Bronchial epithelial cell (primary cell): ENCODE measurements at regions not wholly inside any gene's neighbourhood (a gene's known extent, or its start where the extent isn't known, plus 50 kb on each side); places are given as distances from the start of the nearest gene placed in this dataset.
"Not testable (repeated sequence)": the region's sequence is repeated elsewhere in the genome, so short reads cannot be mapped to it uniquely, and the experiment has no call there.

Source experiments
- DNase-seq: peaks from one replicate; pipeline ENCODE4 v3.0.0-alpha.2; 2010; ENCODE audit warnings: low read depth
- FAIRE-seq: peaks from 2 replicates; lab custom pipeline; 2011; peaks lifted over from hg19 to GRCh38; lab: Jason Lieb, UNC
- H3K27me3 ChIP-seq: 2 replicates; pipeline ENCODE4 v1.5.1; 2011; ENCODE audit warnings: low read length; ENCODE audit not compliant: control insufficient read depth, insufficient read depth
- H3K36me3 ChIP-seq: 2 replicates; pipeline ENCODE4 v1.5.1; 2011; ENCODE audit warnings: low read length; ENCODE audit not compliant: control insufficient read depth, insufficient read depth
- H3K4me3 ChIP-seq: 2 replicates; pipeline ENCODE4 v1.5.1; 2011; ENCODE audit warnings: mild to moderate bottlenecking, low read depth, low read length, control low read depth
- TF ChIP-seq, protein P1 (sequence below): IDR thresholded peaks from 2 replicates; pipeline ENCODE4 v1.5.1; 2011; ENCODE audit warnings: mild to moderate bottlenecking, moderate library complexity, low read length, control low read depth, inconsistent platforms; ENCODE audit not compliant: insufficient read depth, severe bottlenecking

DNA sequence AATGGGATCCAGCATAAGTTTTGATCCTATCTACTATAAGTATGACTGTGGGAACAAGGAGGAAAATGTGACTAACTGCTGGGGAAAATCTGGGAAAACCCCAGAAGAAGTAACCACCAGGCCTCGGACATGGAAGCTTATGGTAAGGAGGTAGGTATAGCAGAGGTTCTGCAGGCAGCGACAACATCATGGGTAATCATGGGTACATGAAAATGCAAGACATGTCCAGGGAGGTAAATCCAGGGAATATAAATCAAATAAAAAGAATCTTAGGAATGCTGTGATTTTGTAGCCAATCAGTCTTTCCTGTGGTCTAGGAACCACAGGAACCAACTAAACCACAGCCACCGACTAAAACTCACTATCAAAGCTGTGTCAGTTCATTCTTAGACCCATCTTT is 168.3 kb upstream of the NPY start:
- no peaks in the 10 kb centered on the region for H3K36me3 ChIP-seq
- FAIRE-seq: no peak
- no peak overlapping the region for H3K4me3 ChIP-seq
- TF ChIP-seq, protein P1, sequence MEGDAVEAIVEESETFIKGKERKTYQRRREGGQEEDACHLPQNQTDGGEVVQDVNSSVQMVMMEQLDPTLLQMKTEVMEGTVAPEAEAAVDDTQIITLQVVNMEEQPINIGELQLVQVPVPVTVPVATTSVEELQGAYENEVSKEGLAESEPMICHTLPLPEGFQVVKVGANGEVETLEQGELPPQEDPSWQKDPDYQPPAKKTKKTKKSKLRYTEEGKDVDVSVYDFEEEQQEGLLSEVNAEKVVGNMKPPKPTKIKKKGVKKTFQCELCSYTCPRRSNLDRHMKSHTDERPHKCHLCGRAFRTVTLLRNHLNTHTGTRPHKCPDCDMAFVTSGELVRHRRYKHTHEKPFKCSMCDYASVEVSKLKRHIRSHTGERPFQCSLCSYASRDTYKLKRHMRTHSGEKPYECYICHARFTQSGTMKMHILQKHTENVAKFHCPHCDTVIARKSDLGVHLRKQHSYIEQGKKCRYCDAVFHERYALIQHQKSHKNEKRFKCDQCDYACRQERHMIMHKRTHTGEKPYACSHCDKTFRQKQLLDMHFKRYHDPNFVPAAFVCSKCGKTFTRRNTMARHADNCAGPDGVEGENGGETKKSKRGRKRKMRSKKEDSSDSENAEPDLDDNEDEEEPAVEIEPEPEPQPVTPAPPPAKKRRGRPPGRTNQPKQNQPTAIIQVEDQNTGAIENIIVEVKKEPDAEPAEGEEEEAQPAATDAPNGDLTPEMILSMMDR: no peak
- DNase-seq: no peak
- no peaks in the 10 kb centered on the region for H3K27me3 ChIP-seq

DNA sequence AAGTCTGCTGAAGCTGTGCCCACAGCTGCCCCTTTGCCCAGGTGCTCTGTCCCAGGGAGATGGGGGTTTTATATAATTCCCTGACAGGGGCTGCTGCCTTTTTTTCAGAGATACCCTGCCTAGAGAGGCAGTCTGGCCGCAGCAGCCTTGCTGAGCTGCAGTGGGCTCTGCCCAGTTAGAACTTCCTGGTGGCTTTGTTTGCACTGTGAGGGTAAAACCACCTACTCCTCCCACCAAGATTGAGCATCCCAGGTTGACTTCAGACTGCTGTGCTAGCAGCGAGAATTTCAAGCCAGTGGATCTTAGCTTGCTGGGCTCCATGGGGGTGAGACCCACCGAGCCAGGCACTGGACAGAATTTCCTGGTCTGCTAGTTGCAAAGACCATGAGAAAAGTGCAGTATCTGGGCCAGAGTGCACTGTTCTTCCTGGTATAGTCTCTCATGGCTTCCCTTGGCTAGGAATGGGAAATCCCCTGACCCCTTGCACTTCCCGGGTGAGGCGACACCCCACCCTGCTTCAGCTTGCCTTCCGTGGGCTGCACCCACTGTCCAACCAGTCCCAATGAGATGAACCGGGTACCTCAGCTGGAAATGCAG is 166.0 kb upstream of the NPY start:
- H3K27me3 ChIP-seq, FAIRE-seq, H3K36me3 ChIP-seq, DNase-seq, H3K4me3 ChIP-seq: not testable (repeated sequence)

DNA sequence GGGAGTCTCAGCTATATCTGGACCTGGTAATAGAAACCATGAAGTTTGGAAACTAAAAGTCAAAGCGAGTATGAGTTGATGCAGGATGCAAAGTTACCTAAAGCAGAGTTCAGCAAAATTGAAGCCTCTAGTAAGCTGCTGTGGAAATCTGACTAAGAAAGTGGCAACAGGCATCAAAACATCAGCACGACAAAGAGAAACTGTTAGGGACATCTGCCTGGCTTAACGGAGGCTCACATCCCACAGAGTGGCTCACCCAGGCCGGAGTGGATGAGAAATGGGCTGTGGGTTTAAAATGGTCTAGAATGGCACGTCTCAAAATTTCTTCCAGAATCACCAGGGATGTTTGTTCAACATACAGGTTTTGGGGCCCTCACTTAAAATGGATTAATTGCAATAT is 164.1 kb upstream of the NPY start:
- no peaks in the 10 kb centered on the region for H3K27me3 ChIP-seq
- H3K4me3 ChIP-seq: no peak overlapping the region
- DNase-seq (no peak), FAIRE-seq (no peak)
- TF ChIP-seq, protein P1: no peak
- no peaks in the 10 kb centered on the region for H3K36me3 ChIP-seq

DNA sequence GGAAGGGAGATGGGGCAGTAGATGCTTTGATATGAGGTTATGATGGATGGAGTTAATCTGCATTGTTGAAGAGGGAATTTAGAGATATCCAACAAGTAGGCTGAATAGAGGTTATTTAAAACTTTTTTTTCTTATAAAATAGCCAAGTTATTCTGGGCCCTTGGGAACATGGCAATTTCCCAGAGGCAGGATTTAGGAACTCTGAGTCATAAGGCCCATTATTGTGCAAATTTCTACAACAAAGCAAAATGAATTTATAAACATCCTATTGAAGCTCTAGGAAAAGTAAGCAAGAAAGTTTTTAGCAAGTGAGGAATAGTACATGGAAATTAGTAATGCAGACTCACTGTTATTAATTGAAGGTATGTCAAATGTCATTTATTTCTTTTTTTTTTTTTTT is 160.9 kb upstream of the NPY start:
- DNase-seq: peak; percentile 19

DNA sequence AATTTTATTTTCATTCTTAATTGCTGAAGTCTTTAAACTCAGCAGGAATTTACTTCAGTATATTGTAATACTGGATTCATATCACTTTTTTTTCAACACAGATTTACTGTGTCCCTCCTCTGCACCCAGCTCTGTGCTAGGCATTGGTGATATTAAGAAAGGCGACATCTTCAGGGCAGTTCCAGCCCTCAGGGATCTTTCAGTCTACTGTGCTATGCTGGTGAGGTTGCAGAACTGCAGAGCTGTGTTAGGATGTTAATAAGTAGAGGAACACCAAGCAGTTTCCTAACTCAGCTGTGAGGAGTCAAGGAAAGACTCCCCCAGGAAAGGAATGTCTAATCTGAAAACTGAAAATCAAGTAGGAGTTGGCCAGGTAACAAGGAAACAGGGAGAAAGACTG is 158.2 kb upstream of the NPY start:
- Histone ChIP-seq H3K4me3 (no peak overlapping the region), H3K27me3 (no peaks in the 10 kb centered on the region), H3K36me3 (no peaks in the 10 kb centered on the region)
- TF ChIP-seq, protein P1: no peak
- FAIRE-seq (no peak), DNase-seq (no peak)

More for the DNA sequence above, 160.9 kb upstream of the NPY start:
- no peaks in the 10 kb centered on the region for H3K36me3 ChIP-seq
- no peak overlapping the region for H3K4me3 ChIP-seq
- TF ChIP-seq, protein P1: no peak
- FAIRE-seq: no peak
- no peaks in the 10 kb centered on the region for H3K27me3 ChIP-seq

DNA sequence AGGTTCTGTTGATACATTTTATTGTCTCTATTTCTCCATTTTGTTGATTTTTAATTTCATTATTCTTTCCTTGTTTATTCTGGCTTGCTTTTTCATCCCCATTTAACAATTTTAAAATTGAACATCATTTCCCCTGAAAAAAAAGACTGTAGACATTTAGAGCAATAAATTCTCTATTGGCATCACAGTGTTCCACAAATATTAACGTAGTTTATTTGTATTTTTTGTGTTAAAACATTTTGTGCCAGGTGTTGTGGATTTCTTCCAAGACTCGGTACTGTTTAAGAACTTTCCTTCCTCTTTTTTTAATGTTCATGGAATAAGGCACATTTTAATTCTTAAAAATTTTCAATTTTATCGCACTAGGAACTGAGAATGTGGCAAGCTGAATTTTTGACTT is 156.1 kb upstream of the NPY start:
- TF ChIP-seq, protein P1: no peak
- FAIRE-seq: no peak
- H3K36me3 ChIP-seq: no peaks in the 10 kb centered on the region
- H3K4me3 ChIP-seq: no peak overlapping the region
- DNase-seq: no peak
- no peaks in the 10 kb centered on the region for H3K27me3 ChIP-seq
